ENCODE measurements at regions not wholly inside any gene's neighbourhood (a gene's known extent, or its start where the extent isn't known, plus 50 kb on each side); places are given as distances from the start of the nearest gene placed in this dataset.

DNA sequence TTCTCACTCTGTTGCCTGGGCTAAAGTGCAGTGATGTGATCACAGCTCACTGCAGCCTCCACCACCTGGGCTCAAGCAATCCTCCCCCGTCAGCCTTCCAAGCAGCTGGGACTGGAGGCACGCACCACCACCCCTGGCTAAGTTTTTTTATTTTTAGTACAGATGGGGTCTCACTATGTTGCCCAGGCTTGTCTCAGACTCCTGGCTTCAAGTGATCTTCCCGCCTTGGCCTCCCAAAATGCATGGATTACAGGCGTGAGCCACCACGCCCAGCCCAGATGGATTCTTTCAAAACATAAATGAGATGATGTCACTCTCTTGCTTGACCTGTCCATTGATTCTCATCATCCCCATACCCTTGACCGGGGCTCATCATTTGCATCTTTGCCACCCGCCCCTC lies 72.6 kb upstream of the SLC6A6 start:
- TF ChIP-seq TOX (CRISPR knock-in tag; IDR thresholded peaks at IDR 0.05; ENCODE audit: borderline replicate concordance) = no peak
- TF ChIP-seq, protein P1, sequence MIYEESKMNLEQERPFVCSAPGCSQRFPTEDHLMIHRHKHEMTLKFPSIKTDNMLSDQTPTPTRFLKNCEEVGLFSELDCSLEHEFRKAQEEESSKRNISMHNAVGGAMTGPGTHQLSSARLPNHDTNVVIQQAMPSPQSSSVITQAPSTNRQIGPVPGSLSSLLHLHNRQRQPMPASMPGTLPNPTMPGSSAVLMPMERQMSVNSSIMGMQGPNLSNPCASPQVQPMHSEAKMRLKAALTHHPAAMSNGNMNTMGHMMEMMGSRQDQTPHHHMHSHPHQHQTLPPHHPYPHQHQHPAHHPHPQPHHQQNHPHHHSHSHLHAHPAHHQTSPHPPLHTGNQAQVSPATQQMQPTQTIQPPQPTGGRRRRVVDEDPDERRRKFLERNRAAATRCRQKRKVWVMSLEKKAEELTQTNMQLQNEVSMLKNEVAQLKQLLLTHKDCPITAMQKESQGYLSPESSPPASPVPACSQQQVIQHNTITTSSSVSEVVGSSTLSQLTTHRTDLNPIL (CRISPR knock-in tag; IDR thresholded peaks at IDR 0.05; ENCODE audit: low read depth) = no peak
- TF ChIP-seq, protein P2, sequence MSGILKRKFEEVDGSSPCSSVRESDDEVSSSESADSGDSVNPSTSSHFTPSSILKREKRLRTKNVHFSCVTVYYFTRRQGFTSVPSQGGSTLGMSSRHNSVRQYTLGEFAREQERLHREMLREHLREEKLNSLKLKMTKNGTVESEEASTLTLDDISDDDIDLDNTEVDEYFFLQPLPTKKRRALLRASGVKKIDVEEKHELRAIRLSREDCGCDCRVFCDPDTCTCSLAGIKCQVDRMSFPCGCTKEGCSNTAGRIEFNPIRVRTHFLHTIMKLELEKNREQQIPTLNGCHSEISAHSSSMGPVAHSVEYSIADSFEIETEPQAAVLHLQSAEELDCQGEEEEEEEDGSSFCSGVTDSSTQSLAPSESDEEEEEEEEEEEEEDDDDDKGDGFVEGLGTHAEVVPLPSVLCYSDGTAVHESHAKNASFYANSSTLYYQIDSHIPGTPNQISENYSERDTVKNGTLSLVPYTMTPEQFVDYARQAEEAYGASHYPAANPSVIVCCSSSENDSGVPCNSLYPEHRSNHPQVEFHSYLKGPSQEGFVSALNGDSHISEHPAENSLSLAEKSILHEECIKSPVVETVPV (CRISPR knock-in tag; IDR thresholded peaks at IDR 0.05) = no peak
- no peak for TF ChIP-seq TCF4 (CRISPR knock-in tag; IDR thresholded peaks at IDR 0.05; ENCODE audit: borderline replicate concordance)
- TF ChIP-seq ZNF8 (CRISPR knock-in tag; IDR thresholded peaks at IDR 0.05) = no peak
- TF ChIP-seq ZFP3 (CRISPR knock-in tag; IDR thresholded peaks at IDR 0.05) = no peak
- TF ChIP-seq, protein P3, sequence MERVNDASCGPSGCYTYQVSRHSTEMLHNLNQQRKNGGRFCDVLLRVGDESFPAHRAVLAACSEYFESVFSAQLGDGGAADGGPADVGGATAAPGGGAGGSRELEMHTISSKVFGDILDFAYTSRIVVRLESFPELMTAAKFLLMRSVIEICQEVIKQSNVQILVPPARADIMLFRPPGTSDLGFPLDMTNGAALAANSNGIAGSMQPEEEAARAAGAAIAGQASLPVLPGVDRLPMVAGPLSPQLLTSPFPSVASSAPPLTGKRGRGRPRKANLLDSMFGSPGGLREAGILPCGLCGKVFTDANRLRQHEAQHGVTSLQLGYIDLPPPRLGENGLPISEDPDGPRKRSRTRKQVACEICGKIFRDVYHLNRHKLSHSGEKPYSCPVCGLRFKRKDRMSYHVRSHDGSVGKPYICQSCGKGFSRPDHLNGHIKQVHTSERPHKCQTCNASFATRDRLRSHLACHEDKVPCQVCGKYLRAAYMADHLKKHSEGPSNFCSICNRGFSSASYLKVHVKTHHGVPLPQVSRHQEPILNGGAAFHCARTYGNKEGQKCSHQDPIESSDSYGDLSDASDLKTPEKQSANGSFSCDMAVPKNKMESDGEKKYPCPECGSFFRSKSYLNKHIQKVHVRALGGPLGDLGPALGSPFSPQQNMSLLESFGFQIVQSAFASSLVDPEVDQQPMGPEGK (CRISPR knock-in tag; IDR thresholded peaks at IDR 0.05; ENCODE audit: borderline replicate concordance) = no peak
- TF ChIP-seq RARB (CRISPR knock-in tag; IDR thresholded peaks at IDR 0.05) = no peak
- no peak for TF ChIP-seq ZFP30 (CRISPR knock-in tag; IDR thresholded peaks at IDR 0.05)
- TF ChIP-seq ARNTL (CRISPR knock-in tag; IDR thresholded peaks at IDR 0.05; ENCODE audit: borderline replicate concordance, low read depth) = no peak
- no peak for TF ChIP-seq BACH2 (CRISPR knock-in tag; IDR thresholded peaks at IDR 0.05; ENCODE audit: borderline replicate concordance)
- no peak for TF ChIP-seq ISL1 (CRISPR knock-in tag; IDR thresholded peaks at IDR 0.05)
- no peak for TF ChIP-seq GLIS3 (CRISPR knock-in tag; IDR thresholded peaks at IDR 0.05)

Measured in SK-N-SH treated with all-trans-retinoic acid at 6 μM for 48 hours (cell line).